RPMI8226 (cell line): ENCODE measurements at regions not wholly inside any gene's neighbourhood (a gene's known extent, or its start where the extent isn't known, plus 50 kb on each side); places are given as distances from the start of the nearest gene placed in this dataset.

Source experiments
- DNase-seq: peaks from one replicate; pipeline ENCODE4 v3.0.0-alpha.2; 2015

GRCh38 chr14:101499080-101499479, 62.2 kb upstream of the DIO3 start:
- no peak for DNase-seq

GRCh38 chr14:101499513-101499912, 61.8 kb upstream of the DIO3 start:
- DNase-seq = no peak

GRCh38 chr14:101500061-101500460, 61.2 kb upstream of the DIO3 start:
- no peak for DNase-seq

GRCh38 chr14:101500681-101501080, 60.6 kb upstream of the DIO3 start:
- DNase-seq = no peak

GRCh38 chr14:101501341-101501740, 60.0 kb upstream of the DIO3 start:
- no peak for DNase-seq

- DNase-seq = no peak
These were observed 59.3 kb upstream of the DIO3 start for GRCh38 chr14:101501858-101502615.

GRCh38 chr14:101502761-101503392, 58.4 kb upstream of the DIO3 start:
- DNase-seq = no peak

- no peak for DNase-seq
These were observed 57.7 kb upstream of the DIO3 start for GRCh38 chr14:101503431-101504095.

GRCh38 chr14:101504096-101504948, 57.0 kb upstream of the DIO3 start:
- no peak for DNase-seq

- no peak for DNase-seq
These were observed 55.9 kb upstream of the DIO3 start for GRCh38 chr14:101505236-101505970.

GRCh38 chr14:101506211-101506925, 54.9 kb upstream of the DIO3 start:
- DNase-seq = no peak

- DNase-seq = no peak
These were observed 54.1 kb upstream of the DIO3 start for GRCh38 chr14:101506926-101507835.

GRCh38 chr14:101507836-101508150, 53.5 kb upstream of the DIO3 start:
- DNase-seq = no peak

GRCh38 chr14:101508196-101508947, 52.9 kb upstream of the DIO3 start:
- no peak for DNase-seq

- DNase-seq = no peak
These were observed 52.2 kb upstream of the DIO3 start for GRCh38 chr14:101508948-101509729.

- no peak for DNase-seq
These were observed 51.4 kb upstream of the DIO3 start for GRCh38 chr14:101509730-101510371.

- no peak for DNase-seq
These were observed 50.1 kb upstream of the DIO3 start for GRCh38 chr14:101511199-101511598.
